H1 (cell line): ENCODE measurements at regions not wholly inside any gene's neighbourhood (a gene's known extent, or its start where the extent isn't known, plus 50 kb on each side); places are given as distances from the start of the nearest gene placed in this dataset.

Source experiments
- CTCF ChIA-PET: fragments of 300-600 bp; sonication (Branson Sonifier 250); formaldehyde crosslinking; loops from one replicate; lab custom pipeline; 2021; ENCODE audit not compliant: partially characterized antibody; lab: Charles Lee
- POLR2A ChIA-PET: fragments of 300-600 bp; sonication (Branson Sonifier 250); formaldehyde crosslinking; loops from one replicate; lab custom pipeline; 2021; ENCODE audit warnings: inconsistent platforms; ENCODE audit not compliant: partially characterized antibody; lab: Charles Lee
- DNase-seq, 2 experiments: peaks; one replicate each; pipeline versions ENCODE4 v3.0.0 to v3.0.0-alpha.2; 2010 to 2022; ENCODE audit warnings: low spot score in 2 of 2, low read depth in 1 of 2, mixed read lengths in 1 of 2
- FAIRE-seq: peaks from 2 replicates; lab custom pipeline; 2011; peaks lifted over from hg19 to GRCh38; lab: Jason Lieb, UNC
- H2AFZ ChIP-seq: 2 replicates; pipeline ENCODE4 v1.8.1; 2012; ENCODE audit warnings: low read length, inconsistent platforms
- H2AK5ac ChIP-seq: 2 replicates; pipeline ENCODE4 v1.6.1; 2013; ENCODE audit warnings: low read depth, low read length
- H2BK120ac ChIP-seq: replicated peaks from 2 replicates; pipeline ENCODE3; 2013; ENCODE audit warnings: low read depth, low read length, inconsistent platforms
- H2BK12ac ChIP-seq: 2 replicates; pipeline ENCODE4 v1.6.1; 2013; ENCODE audit warnings: low read depth, low read length
- H2BK15ac ChIP-seq: 2 replicates; pipeline ENCODE4 v1.6.1; 2013; ENCODE audit warnings: low read length
- H2BK20ac ChIP-seq: 2 replicates; pipeline ENCODE4 v1.6.1; 2013; ENCODE audit warnings: low read length
- H2BK5ac ChIP-seq: 2 replicates; pipeline ENCODE4 v1.6.1; 2013; ENCODE audit warnings: low read depth, low read length
- H3K14ac ChIP-seq: 2 replicates; pipeline ENCODE4 v1.6.1; 2013; ENCODE audit warnings: inconsistent platforms; ENCODE audit not compliant: insufficient read length
- H3K18ac ChIP-seq: 2 replicates; pipeline ENCODE4 v1.6.1; 2013; ENCODE audit warnings: low read length; ENCODE audit errors: extremely low read depth
- H3K23ac ChIP-seq: 2 replicates; pipeline ENCODE4 v1.6.1; 2013; ENCODE audit warnings: inconsistent platforms; ENCODE audit not compliant: insufficient read length
- H3K23me2 ChIP-seq: 2 replicates; pipeline ENCODE4 v1.6.1; 2013; ENCODE audit warnings: low read depth, low read length
- H3K27ac ChIP-seq: 2 replicates; pipeline ENCODE4 v1.6.1; 2011; ENCODE audit warnings: low read depth, low read length, inconsistent platforms
- H3K27me3 ChIP-seq, 4 experiments: replicated peaks in 1 of 4; 1 replicate in 1 of 4; 2 replicates in 3 of 4; pipeline versions ENCODE4 v1.6.1 to v1.8.1; 2011 to 2013; ENCODE audit warnings: low read length in 3 of 4, mild to moderate bottlenecking in 3 of 4, inconsistent platforms in 2 of 4, mixed read lengths in 2 of 4, moderate library complexity in 1 of 4; ENCODE audit not compliant: control insufficient read depth in 3 of 4, insufficient read depth in 3 of 4; ENCODE audit errors: extremely low read depth in 1 of 4
- H3K36me3 ChIP-seq, 4 experiments: 2 replicates each; pipeline versions ENCODE4 v1.6.1 to v1.8.1; 2011 to 2013; ENCODE audit warnings: mild to moderate bottlenecking in 4 of 4, low read length in 3 of 4, moderate library complexity in 2 of 4, control low read depth in 1 of 4, inconsistent platforms in 1 of 4; ENCODE audit not compliant: insufficient read depth in 4 of 4, control insufficient read depth in 2 of 4
- H3K4ac ChIP-seq: replicated peaks from 2 replicates; pipeline ENCODE3; 2013; ENCODE audit warnings: low read length, low read depth, mixed read lengths, inconsistent platforms; ENCODE audit not compliant: insufficient read length
- H3K4me1 ChIP-seq, 4 experiments: replicated peaks in 1 of 4; 1 replicate in 1 of 4; 2 replicates in 3 of 4; pipeline versions ENCODE4 v1.6.1 to v1.8.1; 2011 to 2013; ENCODE audit warnings: low read length in 3 of 4, inconsistent platforms in 2 of 4, mixed read lengths in 1 of 4; ENCODE audit not compliant: insufficient read depth in 4 of 4, control insufficient read depth in 3 of 4
- H3K4me2 ChIP-seq, 2 experiments: 2 replicates each; pipeline versions ENCODE4 v1.6.1 to v1.8.1; 2011 to 2013; ENCODE audit warnings: low read depth in 2 of 2, low read length in 2 of 2, control low read depth in 1 of 2, inconsistent platforms in 1 of 2, mild to moderate bottlenecking in 1 of 2; ENCODE audit not compliant: insufficient read depth in 1 of 2
- H3K4me3 ChIP-seq, 4 experiments: fragments of 200-600, 300-600 bp in 1 of 4; sonication (generic), shearing (Covaris generic), sonication (Bioruptor Twin) in 1 of 4; 2 replicates each; pipeline versions ENCODE4 v1.5.1 to v1.8.1; 2011 to 2016; ENCODE audit warnings: low read length in 4 of 4, low read depth in 3 of 4, control low read depth in 2 of 4, inconsistent platforms in 2 of 4, mild to moderate bottlenecking in 2 of 4, mixed read lengths in 1 of 4, moderate library complexity in 1 of 4; ENCODE audit not compliant: insufficient read depth in 2 of 4; ENCODE audit errors: extremely low read depth in 1 of 4
- H3K56ac ChIP-seq: replicated peaks from 2 replicates; pipeline ENCODE3; 2013; ENCODE audit warnings: low read depth, mild to moderate bottlenecking, mixed read lengths, low read length, inconsistent platforms; ENCODE audit not compliant: insufficient read length
- H3K79me1 ChIP-seq: 2 replicates; pipeline ENCODE4 v1.6.1; 2013; ENCODE audit warnings: low read depth, low read length, control low read depth
- H3K79me2 ChIP-seq, 2 experiments: 2 replicates each; pipeline versions ENCODE4 v1.6.1 to v1.8.1; 2012 to 2013; ENCODE audit warnings: low read length in 2 of 2, mild to moderate bottlenecking in 2 of 2, inconsistent platforms in 1 of 2; ENCODE audit not compliant: insufficient read depth in 2 of 2, control insufficient read depth in 1 of 2
- H3K9ac ChIP-seq, 4 experiments: replicated peaks in 1 of 4; 1 replicate in 1 of 4; 2 replicates in 3 of 4; pipeline versions ENCODE4 v1.6.1 to v1.8.1; 2011 to 2013; ENCODE audit warnings: low read depth in 3 of 4, low read length in 3 of 4, control low read depth in 2 of 4, mild to moderate bottlenecking in 2 of 4, moderate library complexity in 2 of 4, inconsistent platforms in 1 of 4; ENCODE audit errors: extremely low read depth in 1 of 4
- H3K9me3 ChIP-seq, 2 experiments: 2 replicates each; pipeline versions ENCODE4 v1.6.1 to v1.8.1; 2012 to 2013; ENCODE audit warnings: mild to moderate bottlenecking in 2 of 2, moderate library complexity in 2 of 2, control low read depth in 1 of 2, inconsistent platforms in 1 of 2, low read depth in 1 of 2, low read length in 1 of 2, mixed read lengths in 1 of 2; ENCODE audit not compliant: insufficient read depth in 2 of 2
- H4K20me1 ChIP-seq, 2 experiments: replicated peaks in 1 of 2; 2 replicates each; pipeline versions ENCODE3 to v1.8.1; 2011 to 2013; ENCODE audit warnings: inconsistent platforms in 2 of 2, low read length in 2 of 2, mild to moderate bottlenecking in 1 of 2; ENCODE audit not compliant: insufficient read depth in 2 of 2, control insufficient read depth in 1 of 2
- H4K5ac ChIP-seq: 2 replicates; pipeline ENCODE4 v1.6.1; 2013; ENCODE audit warnings: low read length, low read depth, mixed read lengths, inconsistent platforms; ENCODE audit not compliant: insufficient read length
- H4K8ac ChIP-seq: 2 replicates; pipeline ENCODE4 v1.8.0; 2013; ENCODE audit warnings: mild to moderate bottlenecking, moderate library complexity, low read length, inconsistent platforms; ENCODE audit not compliant: insufficient read depth; ENCODE audit errors: extremely low read depth
- H4K91ac ChIP-seq: replicated peaks from 2 replicates; pipeline ENCODE3; 2013; ENCODE audit warnings: low read length, mixed read lengths, inconsistent platforms; ENCODE audit not compliant: insufficient read length
- CHD2 ChIP-seq: IDR thresholded peaks from 2 replicates; pipeline ENCODE4 v1.6.1; 2012; ENCODE audit warnings: low read length, improper control_type of control experiment
- EP300 ChIP-seq, 2 experiments: IDR thresholded peaks; 1 replicate in 1 of 2; 2 replicates in 1 of 2; pipeline ENCODE4 v1.6.1; 2011 to 2012; ENCODE audit warnings: low read depth in 2 of 2, low read length in 2 of 2, mild to moderate bottlenecking in 2 of 2, borderline replicate concordance in 1 of 2, inconsistent platforms in 1 of 2, moderate library complexity in 1 of 2
- HDAC2 ChIP-seq, 2 experiments: fragments of 300-600 bp in 1 of 2; sonication (generic) in 1 of 2; IDR thresholded peaks; 2 replicates each; pipeline ENCODE4 v1.6.1; 2011 to 2012; ENCODE audit warnings: low read depth in 2 of 2, low read length in 2 of 2, mild to moderate bottlenecking in 2 of 2, moderate library complexity in 2 of 2, borderline replicate concordance in 1 of 2, inconsistent platforms in 1 of 2
- KDM5A ChIP-seq: fragments of 200-600 bp; IDR thresholded peaks from 2 replicates; pipeline ENCODE4 v1.7.1; 2012; ENCODE audit warnings: mild to moderate bottlenecking, low read length, inconsistent platforms, mixed read lengths
- SIX5 ChIP-seq: IDR thresholded peaks from 2 replicates; pipeline ENCODE4 v1.6.1; 2011; ENCODE audit warnings: mild to moderate bottlenecking, low read depth, low read length
- TBP ChIP-seq: IDR thresholded peaks from 2 replicates; pipeline ENCODE4 v1.6.1; 2011; ENCODE audit warnings: low read depth, low read length, improper control_type of control experiment
- WGBS, 2 experiments: shearing (Covaris generic) in 1 of 2; methylation state at CpG; one replicate each; pipeline versions ENCODE4 v1.1.6 to v1.1.7; 2013 to 2015; ENCODE audit warnings: low lambda C conversion rate in 2 of 2, mixed read lengths in 2 of 2, inconsistent platforms in 1 of 2, low coverage in 1 of 2, missing lambda C conversion rate in 1 of 2; ENCODE audit not compliant: insufficient replicate concordance in 2 of 2, insufficient coverage in 1 of 2, insufficient read length in 1 of 2; ENCODE audit errors: extremely low coverage in 1 of 2, missing lambda C conversion rate in 1 of 2; 5-methylcytosine and 5-hydroxymethylcytosine counted together

DNA sequence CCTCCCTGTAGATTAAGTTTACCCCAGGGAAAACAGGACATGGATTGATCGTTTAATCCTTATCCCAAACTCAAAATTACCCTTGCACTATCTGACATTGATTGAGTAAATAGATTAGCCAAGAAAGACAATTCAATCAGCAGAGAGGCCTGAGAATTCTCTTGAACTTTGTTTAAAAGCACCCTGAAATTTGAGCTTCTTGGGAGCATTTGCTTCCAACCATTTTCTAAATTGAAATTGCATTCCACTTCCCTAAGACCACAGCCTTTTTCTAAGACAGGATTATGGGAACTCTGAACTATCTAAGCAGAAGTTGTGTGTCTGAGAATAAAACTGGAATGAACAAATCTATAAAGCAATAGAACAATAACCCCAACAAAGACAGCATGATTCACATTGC lies 76.6 kb upstream of the TNRC6A start:
- H2AK5ac ChIP-seq, result no peak overlapping the region
- no peak for DNase-seq
- TF ChIP-seq HDAC2 (IDR thresholded peaks at IDR 0.05; ENCODE audit: borderline replicate concordance in 1 of 2, low read depth in 2 of 2, low read length in 2 of 2) (no peak), SIX5 (no peak), EP300 (IDR thresholded peaks at IDR 0.05; ENCODE audit: borderline replicate concordance in 1 of 2, low read depth in 2 of 2, low read length in 2 of 2) (no peak), TBP (no peak), KDM5A (no peak), CHD2 (no peak)
- H4K20me1 ChIP-seq, result no peaks in the 10 kb centered on the region
- WGBS, 2 experiments, result 83% methylated on average over 1 of the region's 1 CpG; no CpG with 5 or more reads in 1 of the 2 experiments
- H3K18ac ChIP-seq, result no peak overlapping the region
- H3K9me3 ChIP-seq, result no peaks in the 10 kb centered on the region
- H3K27ac ChIP-seq, result no peak overlapping the region
- no peaks in the 10 kb centered on the region for H3K36me3 ChIP-seq
- no peak overlapping the region for H4K91ac ChIP-seq
- H2BK20ac ChIP-seq, result no peak overlapping the region
- no peak overlapping the region for H3K56ac ChIP-seq
- no peak overlapping the region for H2BK15ac ChIP-seq
- no peak overlapping the region for H2BK12ac ChIP-seq
- no peaks in the 10 kb centered on the region for H3K23me2 ChIP-seq
- no peak overlapping the region for H3K14ac ChIP-seq
- CTCF ChIA-PET, result no interaction called here
- FAIRE-seq, result no peak
- peak overlapping the region; percentile 14; the same call in 1 of the 2 replicates for H2AFZ ChIP-seq
- H3K4ac ChIP-seq, result no peak overlapping the region
- H3K9ac ChIP-seq, result no peak overlapping the region
- no peak overlapping the region for H2BK120ac ChIP-seq
- no peak overlapping the region for H3K4me2 ChIP-seq
- H3K4me3 ChIP-seq, result no peak overlapping the region
- no peaks in the 10 kb centered on the region for H3K79me2 ChIP-seq
- H3K23ac ChIP-seq, result no peak overlapping the region
- POLR2A ChIA-PET, result interaction anchor here (1.0 kb wide), 1 partner anchor 43 kb away, joined by 3 read pairs; no protein-coding TSS in a partner anchor
- peaks cover 0 to 3% (median 0%) of the 10 kb centered on the region in 4 experiments; a peak in 1 of 7 replicates for H3K4me1 ChIP-seq
- H4K8ac ChIP-seq, result no peak overlapping the region
- H2BK5ac ChIP-seq, result no peak overlapping the region
- no peak overlapping the region for H4K5ac ChIP-seq
- H3K79me1 ChIP-seq, result no peaks in the 10 kb centered on the region
- H3K27me3 ChIP-seq, result no peaks in the 10 kb centered on the region
